AG10803 (cell line): ENCODE measurements at regions not wholly inside any gene's neighbourhood (a gene's known extent, or its start where the extent isn't known, plus 50 kb on each side); places are given as distances from the start of the nearest gene placed in this dataset.

Source experiments
- DNase-seq: peaks from one replicate; pipeline ENCODE4 v3.0.0; 2010; ENCODE audit warnings: low read depth
- H3K4me3 ChIP-seq: 2 replicates; pipeline ENCODE4 v1.5.1; 2011; ENCODE audit warnings: mild to moderate bottlenecking, low read length, control low read depth
- CTCF ChIP-seq: conservative IDR thresholded peaks from 2 replicates; pipeline ENCODE4 v1.5.1; 2011; ENCODE audit warnings: mild to moderate bottlenecking, low read length, control low read depth, inconsistent platforms

- no peak overlapping the region for H3K4me3 ChIP-seq
- TF ChIP-seq CTCF: no peak
- no peak for DNase-seq
Observed at GRCh38 chr10:45147000-45147399, 146.3 kb downstream of the ZNF22 start.

GRCh38 chr10:45150997-45151396 is 150.3 kb downstream of the ZNF22 start:
- no peak for TF ChIP-seq CTCF
- DNase-seq: no peak
- H3K4me3 ChIP-seq: no peak overlapping the region

- no peak for DNase-seq
- H3K4me3 ChIP-seq: no peak overlapping the region
- no peak for TF ChIP-seq CTCF
Observed at GRCh38 chr10:45151467-45152214, 150.9 kb downstream of the ZNF22 start.

- TF ChIP-seq CTCF: no peak
- DNase-seq: no peak
- no peak overlapping the region for H3K4me3 ChIP-seq
Observed at GRCh38 chr10:45152726-45153125, 152.0 kb downstream of the ZNF22 start.

GRCh38 chr10:45154502-45154901 is 153.8 kb downstream of the ZNF22 start:
- no peak for DNase-seq
- no peak overlapping the region for H3K4me3 ChIP-seq
- no peak for TF ChIP-seq CTCF

GRCh38 chr10:45155784-45156183 is 155.1 kb downstream of the ZNF22 start:
- TF ChIP-seq CTCF: no peak
- DNase-seq: no peak
- no peak overlapping the region for H3K4me3 ChIP-seq

- DNase-seq: no peak
- no peak overlapping the region for H3K4me3 ChIP-seq
- TF ChIP-seq CTCF: no peak
Observed at GRCh38 chr10:45160271-45160670, 155.1 kb downstream of the OR13A1 start.
